ENCODE measurements at regions not wholly inside any gene's neighbourhood (a gene's known extent, or its start where the extent isn't known, plus 50 kb on each side); places are given as distances from the start of the nearest gene placed in this dataset.

- Histone ChIP-seq H3K9me3 (ENCODE audit: control insufficient read depth in 1 of 2, insufficient read depth in 1 of 2, low read depth in 1 of 2, low read length in 2 of 2) (no peaks in the 10 kb centered on the region), H4K20me1 (ENCODE audit: insufficient read depth) (no peaks in the 10 kb centered on the region), H3K4me3 (replicated peaks in 1 of 2; ENCODE audit: low read depth in 1 of 2, low read length in 2 of 2) (no peak overlapping the region), H3K9me2 (ENCODE audit: insufficient read depth) (no peaks in the 10 kb centered on the region), H3K4me2 (ENCODE audit: low read length) (no peak overlapping the region), H3K9ac (ENCODE audit: low read length) (no peak overlapping the region), H3K4me1 (ENCODE audit: control insufficient read depth in 1 of 2, insufficient read depth in 2 of 2, low read length in 2 of 2) (no peaks in the 10 kb centered on the region), H3K79me2 (ENCODE audit: insufficient read depth, low read length) (no peaks in the 10 kb centered on the region), H2AFZ (ENCODE audit: low read depth, low read length, poor library complexity, severe bottlenecking) (no peak overlapping the region), H3K27ac (ENCODE audit: low read depth, low read length) (no peak overlapping the region), H3K27me3 (ENCODE audit: insufficient read depth, low read length) (no peaks in the 10 kb centered on the region), H3K36me3 (ENCODE audit: control insufficient read depth in 1 of 2, insufficient read depth in 2 of 2, low read length in 2 of 2) (no peaks in the 10 kb centered on the region)
- POLR2A ChIA-PET, result no interaction called here
- DNase-seq (ENCODE audit: low read depth, low spot score), result no peak
- RAD21 ChIA-PET (ENCODE audit: low non-redundant PET in 1 of 2, low total read pairs in 2 of 2, uncharacterized antibody in 2 of 2, unreplicated experiment in 2 of 2), result no interaction called here
- no TSS peak for BruUV-seq (replicated peaks)
- CTCF ChIA-PET, result no interaction called here
- no peak for ATAC-seq
- intact Hi-C loops (cut with micrococcal nuclease), result no loop called here
- no peak for TF ChIP-seq POLR2AphosphoS5 (IDR thresholded peaks at IDR 0.05; ENCODE audit: low read depth, low read length)
- TF ChIP-seq, protein P1, sequence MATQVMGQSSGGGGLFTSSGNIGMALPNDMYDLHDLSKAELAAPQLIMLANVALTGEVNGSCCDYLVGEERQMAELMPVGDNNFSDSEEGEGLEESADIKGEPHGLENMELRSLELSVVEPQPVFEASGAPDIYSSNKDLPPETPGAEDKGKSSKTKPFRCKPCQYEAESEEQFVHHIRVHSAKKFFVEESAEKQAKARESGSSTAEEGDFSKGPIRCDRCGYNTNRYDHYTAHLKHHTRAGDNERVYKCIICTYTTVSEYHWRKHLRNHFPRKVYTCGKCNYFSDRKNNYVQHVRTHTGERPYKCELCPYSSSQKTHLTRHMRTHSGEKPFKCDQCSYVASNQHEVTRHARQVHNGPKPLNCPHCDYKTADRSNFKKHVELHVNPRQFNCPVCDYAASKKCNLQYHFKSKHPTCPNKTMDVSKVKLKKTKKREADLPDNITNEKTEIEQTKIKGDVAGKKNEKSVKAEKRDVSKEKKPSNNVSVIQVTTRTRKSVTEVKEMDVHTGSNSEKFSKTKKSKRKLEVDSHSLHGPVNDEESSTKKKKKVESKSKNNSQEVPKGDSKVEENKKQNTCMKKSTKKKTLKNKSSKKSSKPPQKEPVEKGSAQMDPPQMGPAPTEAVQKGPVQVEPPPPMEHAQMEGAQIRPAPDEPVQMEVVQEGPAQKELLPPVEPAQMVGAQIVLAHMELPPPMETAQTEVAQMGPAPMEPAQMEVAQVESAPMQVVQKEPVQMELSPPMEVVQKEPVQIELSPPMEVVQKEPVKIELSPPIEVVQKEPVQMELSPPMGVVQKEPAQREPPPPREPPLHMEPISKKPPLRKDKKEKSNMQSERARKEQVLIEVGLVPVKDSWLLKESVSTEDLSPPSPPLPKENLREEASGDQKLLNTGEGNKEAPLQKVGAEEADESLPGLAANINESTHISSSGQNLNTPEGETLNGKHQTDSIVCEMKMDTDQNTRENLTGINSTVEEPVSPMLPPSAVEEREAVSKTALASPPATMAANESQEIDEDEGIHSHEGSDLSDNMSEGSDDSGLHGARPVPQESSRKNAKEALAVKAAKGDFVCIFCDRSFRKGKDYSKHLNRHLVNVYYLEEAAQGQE (IDR thresholded peaks at IDR 0.05; ENCODE audit: low read depth), result no peak
- TF ChIP-seq JUND (IDR thresholded peaks at IDR 0.05), result no peak
- TF ChIP-seq SRF (IDR thresholded peaks at IDR 0.05; ENCODE audit: low read depth), result no peak
- TF ChIP-seq, protein P2, sequence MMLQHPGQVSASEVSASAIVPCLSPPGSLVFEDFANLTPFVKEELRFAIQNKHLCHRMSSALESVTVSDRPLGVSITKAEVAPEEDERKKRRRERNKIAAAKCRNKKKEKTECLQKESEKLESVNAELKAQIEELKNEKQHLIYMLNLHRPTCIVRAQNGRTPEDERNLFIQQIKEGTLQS (IDR thresholded peaks at IDR 0.05), result no peak
- TF ChIP-seq, protein P3, sequence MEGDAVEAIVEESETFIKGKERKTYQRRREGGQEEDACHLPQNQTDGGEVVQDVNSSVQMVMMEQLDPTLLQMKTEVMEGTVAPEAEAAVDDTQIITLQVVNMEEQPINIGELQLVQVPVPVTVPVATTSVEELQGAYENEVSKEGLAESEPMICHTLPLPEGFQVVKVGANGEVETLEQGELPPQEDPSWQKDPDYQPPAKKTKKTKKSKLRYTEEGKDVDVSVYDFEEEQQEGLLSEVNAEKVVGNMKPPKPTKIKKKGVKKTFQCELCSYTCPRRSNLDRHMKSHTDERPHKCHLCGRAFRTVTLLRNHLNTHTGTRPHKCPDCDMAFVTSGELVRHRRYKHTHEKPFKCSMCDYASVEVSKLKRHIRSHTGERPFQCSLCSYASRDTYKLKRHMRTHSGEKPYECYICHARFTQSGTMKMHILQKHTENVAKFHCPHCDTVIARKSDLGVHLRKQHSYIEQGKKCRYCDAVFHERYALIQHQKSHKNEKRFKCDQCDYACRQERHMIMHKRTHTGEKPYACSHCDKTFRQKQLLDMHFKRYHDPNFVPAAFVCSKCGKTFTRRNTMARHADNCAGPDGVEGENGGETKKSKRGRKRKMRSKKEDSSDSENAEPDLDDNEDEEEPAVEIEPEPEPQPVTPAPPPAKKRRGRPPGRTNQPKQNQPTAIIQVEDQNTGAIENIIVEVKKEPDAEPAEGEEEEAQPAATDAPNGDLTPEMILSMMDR (IDR thresholded peaks at IDR 0.05 in 2 of 3, conservative IDR thresholded peaks at IDR 0.05 in 1 of 3; ENCODE audit: borderline replicate concordance in 1 of 3, insufficient read depth in 1 of 3, low read depth in 2 of 3, low read length in 2 of 3), result no peak
Observed at GRCh38 chr13:85277748-85278147, 521.5 kb downstream of the SLITRK6 start.

All from HCT116 (cell line).